HepG2 (cell line): ENCODE measurements at regions not wholly inside any gene's neighbourhood (a gene's known extent, or its start where the extent isn't known, plus 50 kb on each side); places are given as distances from the start of the nearest gene placed in this dataset.

Source experiments
- ATAC-seq: fragments of 200-7000 bp; cut with Tn5 transposase; 3 replicates; pipeline ENCODE4 v1.9.1; 2020; ENCODE audit warnings: mild to moderate bottlenecking, moderate library complexity
- BruUV-seq: library from RNA; stranded (reverse); fragments of 400-500 nt; replicated peaks from 2 replicates; lab custom pipeline; 2021; lab: Mats Ljungman, UMichigan
- CTCF ChIA-PET: fragments of 300-600 bp; formaldehyde crosslinking; extraction: SDS; loops from one replicate; lab custom pipeline; 2021; ENCODE audit warnings: low total read pairs, inconsistent platforms, low intra/inter-chr PET ratio; lab: Yijun Ruan, JAX
- POLR2A ChIA-PET: fragments of 350-600 bp; sonication (Branson Sonifier 250); formaldehyde crosslinking; loops from one replicate; lab custom pipeline; 2020; ENCODE audit warnings: antibody characterized with exemption, inconsistent platforms; lab: Yijun Ruan, JAX
- DNase-seq: peaks from one replicate; pipeline ENCODE4 v3.0.0-alpha.2; 2015; ENCODE audit warnings: low spot score
- FAIRE-seq: peaks from 3 replicates; lab custom pipeline; 2011; peaks lifted over from hg19 to GRCh38; lab: Jason Lieb, UNC
- H2AFZ ChIP-seq: one replicate; pipeline ENCODE4 v1.6.1; 2011; ENCODE audit warnings: low read length, inconsistent platforms
- H3K27ac ChIP-seq: fragments of 300-600 bp; 3 replicates; pipeline ENCODE4 v1.8.0; 2011; ENCODE audit warnings: mixed run types, mild to moderate bottlenecking, mixed read lengths, low read length, inconsistent platforms; ENCODE audit not compliant: insufficient read depth; ENCODE audit errors: extremely low read length
- H3K27me3 ChIP-seq, 2 experiments: fragments of 200-600 bp in 1 of 2; 2 replicates in 1 of 2; 3 replicates in 1 of 2; pipeline versions ENCODE4 v1.6.0 to v1.8.0; 2011; ENCODE audit warnings: low read length in 2 of 2, mild to moderate bottlenecking in 2 of 2, moderate library complexity in 2 of 2, inconsistent platforms in 1 of 2; ENCODE audit not compliant: insufficient read depth in 2 of 2, control insufficient read depth in 1 of 2
- H3K36me3 ChIP-seq, 2 experiments: fragments of 200-600 bp in 1 of 2; replicated peaks in 1 of 2; 2 replicates in 1 of 2; 3 replicates in 1 of 2; pipeline versions ENCODE4 v1.5.1 to v1.8.0; 2011; ENCODE audit warnings: low read length in 2 of 2, inconsistent platforms in 1 of 2; ENCODE audit not compliant: insufficient read depth in 2 of 2, control insufficient read depth in 1 of 2
- H3K4me1 ChIP-seq: 2 replicates; pipeline ENCODE4 v1.5.1; 2012; ENCODE audit warnings: low read length, inconsistent platforms; ENCODE audit not compliant: insufficient read depth
- H3K4me2 ChIP-seq: 2 replicates; pipeline ENCODE4 v1.6.0; 2011; ENCODE audit warnings: low read depth, low read length, inconsistent platforms
- H3K4me3 ChIP-seq, 3 experiments: fragments of 200-600 bp in 1 of 3; sonication (generic), shearing (Covaris generic) in 1 of 3; replicated peaks in 1 of 3; 2 replicates each; pipeline ENCODE4 v1.5.1; 2011 to 2016; ENCODE audit warnings: low read length in 3 of 3, inconsistent platforms in 2 of 3, low read depth in 2 of 3, mild to moderate bottlenecking in 2 of 3, control low read depth in 1 of 3, mixed read lengths in 1 of 3; ENCODE audit not compliant: insufficient read depth in 1 of 3
- H3K79me2 ChIP-seq: one replicate; pipeline ENCODE4 v1.6.1; 2011; ENCODE audit warnings: low read length, inconsistent platforms; ENCODE audit not compliant: insufficient read depth
- H3K9ac ChIP-seq: 2 replicates; pipeline ENCODE4 v1.6.0; 2011; ENCODE audit warnings: mild to moderate bottlenecking, low read depth, low read length, inconsistent platforms; ENCODE audit not compliant: insufficient read depth
- H3K9me3 ChIP-seq: 2 replicates; pipeline ENCODE4 v1.5.1; 2012; ENCODE audit warnings: mild to moderate bottlenecking, low read length
- H4K20me1 ChIP-seq: 2 replicates; pipeline ENCODE4 v1.6.0; 2011; ENCODE audit warnings: inconsistent platforms, mild to moderate bottlenecking, low read length, moderate library complexity; ENCODE audit not compliant: insufficient read depth
- ATM ChIP-seq: fragments of 450-650 bp; IDR thresholded peaks from 2 replicates; pipeline ENCODE4 v1.7.1; 2017; ENCODE audit warnings: mild to moderate bottlenecking, borderline replicate concordance
- CBFB ChIP-seq: sonication (generic); formaldehyde crosslinking; IDR thresholded peaks from 2 replicates; pipeline ENCODE4 v1.4.0; 2020; ENCODE audit warnings: missing genetic modification reagents
- CHD2 ChIP-seq: IDR thresholded peaks from 2 replicates; pipeline ENCODE4 v1.6.1; 2011; ENCODE audit warnings: low read depth, low read length, improper control_type of control experiment
- FOXM1 ChIP-seq: sonication (generic); formaldehyde crosslinking; IDR thresholded peaks from 2 replicates; pipeline ENCODE4 v1.5.0; 2020; ENCODE audit warnings: missing genetic modification reagents
- HNF1B ChIP-seq: sonication (generic); formaldehyde crosslinking; IDR thresholded peaks from 2 replicates; pipeline ENCODE4 v1.5.1; 2020; ENCODE audit warnings: mild to moderate bottlenecking, moderate library complexity, missing genetic modification reagents
- PATZ1 ChIP-seq: sonication (generic); formaldehyde crosslinking; IDR thresholded peaks from 2 replicates; pipeline ENCODE4 v1.4.0; 2020; ENCODE audit warnings: missing genetic modification reagents
- POLR2AphosphoS5 ChIP-seq: IDR thresholded peaks from 2 replicates; pipeline ENCODE4 v1.6.1; 2012; ENCODE audit warnings: low read depth, low read length
- TRIM24 ChIP-seq: sonication (generic); formaldehyde crosslinking; IDR thresholded peaks from 2 replicates; pipeline ENCODE4 v1.8.0; 2022; ENCODE audit warnings: mild to moderate bottlenecking, missing genetic modification reagents
- ZKSCAN1 ChIP-seq: fragments of 150-350 bp; IDR thresholded peaks from 2 replicates; pipeline ENCODE4 v1.6.1; 2014; ENCODE audit warnings: low read length
- ZNF367 ChIP-seq: sonication (generic); formaldehyde crosslinking; IDR thresholded peaks from 2 replicates; pipeline ENCODE4 v1.4.0; 2020; ENCODE audit warnings: missing genetic modification reagents, borderline replicate concordance
- ZNF451 ChIP-seq: sonication (generic); formaldehyde crosslinking; IDR thresholded peaks from 2 replicates; pipeline ENCODE4 v1.5.0; 2020; ENCODE audit warnings: mild to moderate bottlenecking, missing genetic modification reagents
- in situ Hi-C: cut with HindIII; loops from 2 replicates; pipeline ENCODE4 v1.10.0; 2017; ENCODE audit warnings: low pct_unique_long_range_greater_than_20kb; ENCODE audit not compliant: extremely low pct_ligation_motif_present
- intact Hi-C: fragments of 100-400 bp; cut with micrococcal nuclease; formaldehyde crosslinking; loops from one replicate; pipeline ENCODE4 v1.10.0; 2022; ENCODE audit not compliant: unreplicated experiment
- TF ChIP-seq, protein P1 (sequence below): sonication (generic); formaldehyde crosslinking; IDR thresholded peaks from 2 replicates; pipeline ENCODE4 v1.4.0; 2020; ENCODE audit warnings: missing genetic modification reagents, mild to moderate bottlenecking, borderline replicate concordance
- TF ChIP-seq, protein P2 (sequence below): sonication (generic); formaldehyde crosslinking; IDR thresholded peaks from 2 replicates; pipeline ENCODE4 v1.5.0; 2020; ENCODE audit warnings: mild to moderate bottlenecking, missing genetic modification reagents, borderline replicate concordance

DNA sequence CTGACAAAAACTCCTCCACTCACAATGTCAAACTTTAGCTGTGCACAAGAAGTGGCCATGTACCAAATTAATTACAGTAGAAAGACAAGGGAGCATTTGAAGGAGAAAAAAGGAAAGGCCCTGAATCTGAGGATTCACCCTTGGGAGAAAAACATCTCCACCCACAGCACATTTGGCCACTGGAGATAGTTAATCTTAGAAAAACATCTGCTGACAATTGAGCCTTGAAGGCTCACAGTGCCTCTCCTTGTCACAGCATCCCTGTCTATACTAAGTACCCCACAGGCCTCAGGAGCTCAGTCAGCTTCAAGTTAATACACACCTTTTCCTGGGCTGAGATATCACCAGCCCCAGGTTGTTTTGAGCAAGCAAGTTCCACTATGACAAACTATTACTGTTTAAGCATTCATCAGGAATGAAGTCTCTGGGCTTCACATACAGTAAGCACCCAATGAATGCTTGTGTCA is 78.1 kb upstream of the SETMAR start:
- Histone ChIP-seq H3K36me3 (no peaks in the 10 kb centered on the region), H3K27ac (no peak overlapping the region), H3K79me2 (no peaks in the 10 kb centered on the region), H4K20me1 (no peaks in the 10 kb centered on the region), H3K9ac (no peak overlapping the region), H3K9me3 (no peaks in the 10 kb centered on the region), H3K4me2 (no peak overlapping the region), H2AFZ (no peak overlapping the region), H3K4me3 (no peak overlapping the region), H3K4me1 (no peaks in the 10 kb centered on the region), H3K27me3 (no peaks in the 10 kb centered on the region)
- FAIRE-seq (no peak), DNase-seq (no peak), ATAC-seq (no peak)
- intact Hi-C loops = no loop called here
- POLR2A ChIA-PET = no interaction called here
- CTCF ChIA-PET = no interaction called here
- in situ Hi-C loops = no loop called here
- BruUV-seq = no TSS peak
- TF ChIP-seq ATM = no peak
- TF ChIP-seq CBFB (CRISPR knock-in tag) = no peak
- no peak for TF ChIP-seq FOXM1 (CRISPR knock-in tag)
- no peak for TF ChIP-seq ZKSCAN1
- TF ChIP-seq ZNF451 = no peak
- TF ChIP-seq, protein P1, sequence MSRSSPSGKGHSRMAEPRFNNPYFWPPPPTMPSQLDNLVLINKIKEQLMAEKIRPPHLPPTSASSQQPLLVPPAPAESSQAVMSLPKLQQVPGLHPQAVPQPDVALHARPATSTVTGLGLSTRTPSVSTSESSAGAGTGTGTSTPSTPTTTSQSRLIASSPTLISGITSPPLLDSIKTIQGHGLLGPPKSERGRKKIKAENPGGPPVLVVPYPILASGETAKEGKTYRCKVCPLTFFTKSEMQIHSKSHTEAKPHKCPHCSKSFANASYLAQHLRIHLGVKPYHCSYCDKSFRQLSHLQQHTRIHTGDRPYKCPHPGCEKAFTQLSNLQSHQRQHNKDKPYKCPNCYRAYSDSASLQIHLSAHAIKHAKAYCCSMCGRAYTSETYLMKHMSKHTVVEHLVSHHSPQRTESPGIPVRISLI (CRISPR knock-in tag) = no peak
- no peak for TF ChIP-seq TRIM24
- TF ChIP-seq, protein P2, sequence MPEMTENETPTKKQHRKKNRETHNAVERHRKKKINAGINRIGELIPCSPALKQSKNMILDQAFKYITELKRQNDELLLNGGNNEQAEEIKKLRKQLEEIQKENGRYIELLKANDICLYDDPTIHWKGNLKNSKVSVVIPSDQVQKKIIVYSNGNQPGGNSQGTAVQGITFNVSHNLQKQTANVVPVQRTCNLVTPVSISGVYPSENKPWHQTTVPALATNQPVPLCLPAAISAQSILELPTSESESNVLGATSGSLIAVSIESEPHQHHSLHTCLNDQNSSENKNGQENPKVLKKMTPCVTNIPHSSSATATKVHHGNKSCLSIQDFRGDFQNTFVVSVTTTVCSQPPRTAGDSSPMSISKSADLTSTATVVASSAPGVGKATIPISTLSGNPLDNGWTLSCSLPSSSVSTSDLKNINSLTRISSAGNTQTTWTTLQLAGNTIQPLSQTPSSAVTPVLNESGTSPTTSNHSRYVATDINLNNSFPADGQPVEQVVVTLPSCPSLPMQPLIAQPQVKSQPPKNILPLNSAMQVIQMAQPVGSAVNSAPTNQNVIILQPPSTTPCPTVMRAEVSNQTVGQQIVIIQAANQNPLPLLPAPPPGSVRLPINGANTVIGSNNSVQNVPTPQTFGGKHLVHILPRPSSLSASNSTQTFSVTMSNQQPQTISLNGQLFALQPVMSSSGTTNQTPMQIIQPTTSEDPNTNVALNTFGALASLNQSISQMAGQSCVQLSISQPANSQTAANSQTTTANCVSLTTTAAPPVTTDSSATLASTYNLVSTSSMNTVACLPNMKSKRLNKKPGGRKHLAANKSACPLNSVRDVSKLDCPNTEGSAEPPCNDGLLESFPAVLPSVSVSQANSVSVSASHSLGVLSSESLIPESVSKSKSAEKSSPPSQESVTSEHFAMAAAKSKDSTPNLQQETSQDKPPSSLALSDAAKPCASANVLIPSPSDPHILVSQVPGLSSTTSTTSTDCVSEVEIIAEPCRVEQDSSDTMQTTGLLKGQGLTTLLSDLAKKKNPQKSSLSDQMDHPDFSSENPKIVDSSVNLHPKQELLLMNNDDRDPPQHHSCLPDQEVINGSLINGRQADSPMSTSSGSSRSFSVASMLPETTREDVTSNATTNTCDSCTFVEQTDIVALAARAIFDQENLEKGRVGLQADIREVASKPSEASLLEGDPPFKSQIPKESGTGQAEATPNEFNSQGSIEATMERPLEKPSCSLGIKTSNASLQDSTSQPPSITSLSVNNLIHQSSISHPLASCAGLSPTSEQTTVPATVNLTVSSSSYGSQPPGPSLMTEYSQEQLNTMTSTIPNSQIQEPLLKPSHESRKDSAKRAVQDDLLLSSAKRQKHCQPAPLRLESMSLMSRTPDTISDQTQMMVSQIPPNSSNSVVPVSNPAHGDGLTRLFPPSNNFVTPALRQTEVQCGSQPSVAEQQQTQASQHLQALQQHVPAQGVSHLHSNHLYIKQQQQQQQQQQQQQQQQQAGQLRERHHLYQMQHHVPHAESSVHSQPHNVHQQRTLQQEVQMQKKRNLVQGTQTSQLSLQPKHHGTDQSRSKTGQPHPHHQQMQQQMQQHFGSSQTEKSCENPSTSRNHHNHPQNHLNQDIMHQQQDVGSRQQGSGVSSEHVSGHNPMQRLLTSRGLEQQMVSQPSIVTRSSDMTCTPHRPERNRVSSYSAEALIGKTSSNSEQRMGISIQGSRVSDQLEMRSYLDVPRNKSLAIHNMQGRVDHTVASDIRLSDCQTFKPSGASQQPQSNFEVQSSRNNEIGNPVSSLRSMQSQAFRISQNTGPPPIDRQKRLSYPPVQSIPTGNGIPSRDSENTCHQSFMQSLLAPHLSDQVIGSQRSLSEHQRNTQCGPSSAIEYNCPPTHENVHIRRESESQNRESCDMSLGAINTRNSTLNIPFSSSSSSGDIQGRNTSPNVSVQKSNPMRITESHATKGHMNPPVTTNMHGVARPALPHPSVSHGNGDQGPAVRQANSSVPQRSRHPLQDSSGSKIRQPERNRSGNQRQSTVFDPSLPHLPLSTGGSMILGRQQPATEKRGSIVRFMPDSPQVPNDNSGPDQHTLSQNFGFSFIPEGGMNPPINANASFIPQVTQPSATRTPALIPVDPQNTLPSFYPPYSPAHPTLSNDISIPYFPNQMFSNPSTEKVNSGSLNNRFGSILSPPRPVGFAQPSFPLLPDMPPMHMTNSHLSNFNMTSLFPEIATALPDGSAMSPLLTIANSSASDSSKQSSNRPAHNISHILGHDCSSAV (CRISPR knock-in tag) = no peak
- no peak for TF ChIP-seq ZNF367 (CRISPR knock-in tag)
- no peak for TF ChIP-seq PATZ1 (CRISPR knock-in tag)
- no peak for TF ChIP-seq HNF1B (CRISPR knock-in tag)
- no peak for TF ChIP-seq POLR2AphosphoS5
- no peak for TF ChIP-seq CHD2
